OCI-LY3 (cell line): ENCODE measurements at regions not wholly inside any gene's neighbourhood (a gene's known extent, or its start where the extent isn't known, plus 50 kb on each side); places are given as distances from the start of the nearest gene placed in this dataset.

Experiments used
- H2AFZ ChIP-seq: fragments of 200-600, 300-600 bp; shearing (Covaris generic); 2 replicates; pipeline ENCODE4 v1.6.0; 2014; ENCODE audit warnings: antibody characterized with exemption, low read depth, low read length
- H3K27ac ChIP-seq: fragments of 200-600, 300-600 bp; sonication (generic); 2 replicates; pipeline ENCODE4 v1.5.1; 2014; ENCODE audit warnings: mild to moderate bottlenecking, low read length, moderate library complexity, mixed read lengths
- H3K27me3 ChIP-seq: fragments of 200-600, 300-600 bp; sonication (generic); 2 replicates; pipeline ENCODE4 v1.6.1; 2014; ENCODE audit warnings: low read depth, low read length, mixed read lengths
- H3K36me3 ChIP-seq: fragments of 200-600, 300-600 bp; sonication (generic); replicated peaks from 2 replicates; pipeline ENCODE3; 2014; ENCODE audit warnings: low read depth, low read length, mixed read lengths
- H3K4me1 ChIP-seq: fragments of 300-600, 200-600 bp; sonication (generic); 2 replicates; pipeline ENCODE4 v1.6.1; 2014; ENCODE audit warnings: low read length, mixed read lengths
- H3K4me2 ChIP-seq: fragments of 200-600, 300-600 bp; sonication (generic); 2 replicates; pipeline ENCODE4 v1.6.1; 2014; ENCODE audit warnings: low read length, mixed read lengths
- H3K4me3 ChIP-seq: fragments of 300-600, 200-600 bp; sonication (generic); 2 replicates; pipeline ENCODE4 v1.5.1; 2014; ENCODE audit warnings: antibody characterized with exemption, mild to moderate bottlenecking, low read length, moderate library complexity
- H3K79me2 ChIP-seq: fragments of 300-600, 200-600 bp; shearing (Covaris generic); 2 replicates; pipeline ENCODE4 v1.6.1; 2014; ENCODE audit warnings: mild to moderate bottlenecking, low read length, mixed read lengths
- H3K9ac ChIP-seq: fragments of 300-600, 200-600 bp; shearing (Covaris generic); 2 replicates; pipeline ENCODE4 v1.6.0; 2014; ENCODE audit warnings: mild to moderate bottlenecking, low read length, moderate library complexity
- H3K9me3 ChIP-seq: fragments of 200-600, 300-600 bp; shearing (Covaris generic); 2 replicates; pipeline ENCODE4 v1.6.1; 2014; ENCODE audit warnings: low read length, mixed read lengths; ENCODE audit not compliant: insufficient read depth
- H4K20me1 ChIP-seq: fragments of 200-600, 300-600 bp; sonication (generic); 2 replicates; pipeline ENCODE4 v1.6.1; 2016; ENCODE audit warnings: low read length, mixed read lengths; ENCODE audit not compliant: insufficient read depth
- CTCF ChIP-seq: fragments of 200-600, 300-600 bp; sonication (generic); IDR thresholded peaks from 2 replicates; pipeline ENCODE4 v1.5.1; 2014; ENCODE audit warnings: antibody characterized with exemption, low read length, low read depth
- EZH2phosphoT487 ChIP-seq: fragments of 200-600 bp; shearing (Covaris generic); IDR thresholded peaks from 2 replicates; pipeline ENCODE4 v1.6.1; 2018; ENCODE audit warnings: antibody characterized with exemption, mixed run types, low read depth

- H3K9me3 ChIP-seq = no peaks in the 10 kb centered on the region
- TF ChIP-seq EZH2phosphoT487 = no peak
- TF ChIP-seq CTCF = no peak
- no peaks in the 10 kb centered on the region for H3K27me3 ChIP-seq
- no peaks in the 10 kb centered on the region for H3K36me3 ChIP-seq
- no peak overlapping the region for H3K4me3 ChIP-seq
- H2AFZ ChIP-seq = no peak overlapping the region
- no peak overlapping the region for H3K4me2 ChIP-seq
- H3K9ac ChIP-seq = no peak overlapping the region
- H4K20me1 ChIP-seq = no peaks in the 10 kb centered on the region
- H3K79me2 ChIP-seq = no peaks in the 10 kb centered on the region
- no peak overlapping the region for H3K27ac ChIP-seq
- H3K4me1 ChIP-seq = peaks cover 7% of the 10 kb centered on the region
These were observed 135.7 kb downstream of the NUP35 start for GRCh38 chr2:183259921-183260320.

- no peaks in the 10 kb centered on the region for H4K20me1 ChIP-seq
- H2AFZ ChIP-seq = no peak overlapping the region
- no peaks in the 10 kb centered on the region for H3K27me3 ChIP-seq
- no peak overlapping the region for H3K4me3 ChIP-seq
- no peak for TF ChIP-seq CTCF
- TF ChIP-seq EZH2phosphoT487 = no peak
- no peaks in the 10 kb centered on the region for H3K36me3 ChIP-seq
- no peak overlapping the region for H3K9ac ChIP-seq
- no peak overlapping the region for H3K4me2 ChIP-seq
- no peaks in the 10 kb centered on the region for H3K9me3 ChIP-seq
- H3K79me2 ChIP-seq = no peaks in the 10 kb centered on the region
- peaks cover 7% of the 10 kb centered on the region for H3K4me1 ChIP-seq
- H3K27ac ChIP-seq = no peak overlapping the region
These were observed 136.3 kb downstream of the NUP35 start for GRCh38 chr2:183260527-183260926.

- Histone ChIP-seq H4K20me1 (no peaks in the 10 kb centered on the region), H2AFZ (no peak overlapping the region), H3K9me3 (no peaks in the 10 kb centered on the region), H3K4me1 (peaks cover 22% of the 10 kb centered on the region), H3K27me3 (no peaks in the 10 kb centered on the region), H3K4me2 (no peak overlapping the region), H3K4me3 (no peak overlapping the region), H3K79me2 (no peaks in the 10 kb centered on the region), H3K27ac (no peak overlapping the region), H3K36me3 (no peaks in the 10 kb centered on the region), H3K9ac (no peak overlapping the region)
- TF ChIP-seq EZH2phosphoT487 = no peak
- TF ChIP-seq CTCF = no peak
These were observed 140.8 kb downstream of the NUP35 start for GRCh38 chr2:183264890-183265535.

GRCh38 chr2:183267148-183267827 lies 143.0 kb downstream of the NUP35 start:
- peak overlapping the region; percentile 24; the same call in 1 of the 2 replicates for H3K27ac ChIP-seq
- no peaks in the 10 kb centered on the region for H3K36me3 ChIP-seq
- TF ChIP-seq CTCF (no peak), EZH2phosphoT487 (no peak)

More at GRCh38 chr2:183267148-183267827, 143.0 kb downstream of the NUP35 start:
- no peaks in the 10 kb centered on the region for H3K27me3 ChIP-seq
- no peak overlapping the region for H3K4me3 ChIP-seq
- no peaks in the 10 kb centered on the region for H3K79me2 ChIP-seq
- no peak overlapping the region for H2AFZ ChIP-seq
- no peaks in the 10 kb centered on the region for H3K9me3 ChIP-seq
- H4K20me1 ChIP-seq = no peaks in the 10 kb centered on the region
- peaks cover 21% of the 10 kb centered on the region for H3K4me1 ChIP-seq
- peak overlapping the region; percentile 68 for H3K4me2 ChIP-seq
- H3K9ac ChIP-seq = no peak overlapping the region
